ENCODE measurements at regions not wholly inside any gene's neighbourhood (a gene's known extent, or its start where the extent isn't known, plus 50 kb on each side); places are given as distances from the start of the nearest gene placed in this dataset.

- Histone ChIP-seq H3K9me3 (no peaks in the 10 kb centered on the region), H3K4me1 (peaks cover 5% of the 10 kb centered on the region), H3K27ac (no peak overlapping the region), H3K27me3 (no peaks in the 10 kb centered on the region), H3K4me3 (no peak overlapping the region), H3K36me3 (no peaks in the 10 kb centered on the region)
- ATAC-seq = no peak
- no peak for TF ChIP-seq CTCF (IDR thresholded peaks at IDR 0.05)
- DNase-seq = no peak
- intact Hi-C loops (cut with DNase I) = no loop called here
Measured at GRCh38 chr1:239563681-239564080, 177.3 kb downstream of the CHRM3 start.

GRCh38 chr1:239566074-239566473 is 179.7 kb downstream of the CHRM3 start:
- Histone ChIP-seq H3K36me3 (no peaks in the 10 kb centered on the region), H3K9me3 (no peaks in the 10 kb centered on the region), H3K4me1 (peaks cover 5% of the 10 kb centered on the region), H3K4me3 (no peak overlapping the region), H3K27me3 (no peaks in the 10 kb centered on the region), H3K27ac (no peak overlapping the region)
- no peak for TF ChIP-seq CTCF (IDR thresholded peaks at IDR 0.05)
- ATAC-seq (no peak), DNase-seq (no peak)
- intact Hi-C loops (cut with DNase I) = no loop called here

GRCh38 chr1:239570878-239571277 is 184.5 kb downstream of the CHRM3 start:
- Histone ChIP-seq H3K27me3 (no peaks in the 10 kb centered on the region), H3K4me1 (no peaks in the 10 kb centered on the region), H3K9me3 (no peaks in the 10 kb centered on the region), H3K27ac (no peak overlapping the region), H3K36me3 (no peaks in the 10 kb centered on the region), H3K4me3 (no peak overlapping the region)
- ATAC-seq (no peak), DNase-seq (no peak)
- no peak for TF ChIP-seq CTCF (IDR thresholded peaks at IDR 0.05)
- intact Hi-C loops (cut with DNase I) = no loop called here

GRCh38 chr1:239572183-239572582 is 185.8 kb downstream of the CHRM3 start:
- Histone ChIP-seq H3K4me3 (no peak overlapping the region), H3K36me3 (no peaks in the 10 kb centered on the region), H3K9me3 (no peaks in the 10 kb centered on the region), H3K27me3 (no peaks in the 10 kb centered on the region), H3K27ac (no peak overlapping the region), H3K4me1 (no peaks in the 10 kb centered on the region)
- no peak for TF ChIP-seq CTCF (IDR thresholded peaks at IDR 0.05)
- no peak for ATAC-seq
- intact Hi-C loops (cut with DNase I) = no loop called here
- DNase-seq = no peak

GRCh38 chr1:239574112-239574511 is 187.7 kb downstream of the CHRM3 start:
- Histone ChIP-seq H3K36me3 (no peaks in the 10 kb centered on the region), H3K27me3 (no peaks in the 10 kb centered on the region), H3K4me3 (no peak overlapping the region), H3K27ac (no peak overlapping the region), H3K4me1 (no peaks in the 10 kb centered on the region), H3K9me3 (no peaks in the 10 kb centered on the region)
- no peak for ATAC-seq
- TF ChIP-seq CTCF (IDR thresholded peaks at IDR 0.05) = no peak
- DNase-seq = no peak
- intact Hi-C loops (cut with DNase I) = no loop called here

GRCh38 chr1:239575113-239575512 is 188.7 kb downstream of the CHRM3 start:
- Histone ChIP-seq H3K27ac (no peak overlapping the region), H3K4me1 (no peaks in the 10 kb centered on the region), H3K27me3 (no peaks in the 10 kb centered on the region), H3K4me3 (no peak overlapping the region), H3K9me3 (no peaks in the 10 kb centered on the region), H3K36me3 (no peaks in the 10 kb centered on the region)
- no peak for TF ChIP-seq CTCF (IDR thresholded peaks at IDR 0.05)
- intact Hi-C loops (cut with DNase I) = no loop called here
- no peak for DNase-seq
- no peak for ATAC-seq

Data from upper lobe of right lung (tissue), 1 donor.